Osteoblast (primary cell): ENCODE measurements at regions not wholly inside any gene's neighbourhood (a gene's known extent, or its start where the extent isn't known, plus 50 kb on each side); places are given as distances from the start of the nearest gene placed in this dataset.

ENCODE experiments used
- DNase-seq: peaks from one replicate; pipeline ENCODE4 v3.0.0; 2011; ENCODE audit warnings: low spot score, mixed read lengths; ENCODE audit not compliant: insufficient read length; ENCODE audit errors: missing footprints
- H2AFZ ChIP-seq: 2 replicates; pipeline ENCODE4 v1.6.0; 2011; ENCODE audit warnings: mild to moderate bottlenecking, low read length
- H3K27ac ChIP-seq: 2 replicates; pipeline ENCODE4 v1.5.1; 2011; ENCODE audit warnings: mild to moderate bottlenecking, low read depth, low read length, moderate library complexity
- H3K27me3 ChIP-seq: 2 replicates; pipeline ENCODE4 v1.6.0; 2012; ENCODE audit warnings: mild to moderate bottlenecking, control low read depth, inconsistent platforms, low read length, moderate library complexity; ENCODE audit not compliant: insufficient read depth
- H3K36me3 ChIP-seq: 2 replicates; pipeline ENCODE4 v1.5.1; 2011; ENCODE audit warnings: mild to moderate bottlenecking, low read length, control low read depth, moderate library complexity; ENCODE audit not compliant: insufficient read depth
- H3K4me1 ChIP-seq: 2 replicates; pipeline ENCODE4 v1.5.1; 2011; ENCODE audit warnings: mild to moderate bottlenecking, low read length, control low read depth, moderate library complexity; ENCODE audit not compliant: insufficient read depth
- H3K4me2 ChIP-seq: 2 replicates; pipeline ENCODE4 v1.6.0; 2011; ENCODE audit warnings: mild to moderate bottlenecking, low read length; ENCODE audit not compliant: insufficient read depth
- H3K4me3 ChIP-seq: fragments of 200-600 bp; sonication (generic); 3 replicates; pipeline ENCODE4 v1.5.1; 2012; ENCODE audit warnings: mild to moderate bottlenecking, low read length, inconsistent platforms; ENCODE audit not compliant: insufficient read depth
- H3K79me2 ChIP-seq: 2 replicates; pipeline ENCODE4 v1.6.0; 2012; ENCODE audit warnings: mild to moderate bottlenecking, low read length, control low read depth, inconsistent platforms; ENCODE audit not compliant: insufficient read depth
- H3K9me3 ChIP-seq: 2 replicates; pipeline ENCODE4 v1.5.1; 2011; ENCODE audit warnings: low read depth, low read length, control low read depth
- H4K20me1 ChIP-seq: 2 replicates; pipeline ENCODE4 v1.6.0; 2012; ENCODE audit warnings: mild to moderate bottlenecking, low read length, control low read depth; ENCODE audit not compliant: insufficient read depth
- CTCF ChIP-seq: IDR thresholded peaks from 2 replicates; pipeline ENCODE4 v1.5.1; 2011; ENCODE audit warnings: mild to moderate bottlenecking, low read depth, low read length, moderate library complexity; ENCODE audit errors: extremely low read depth

GRCh38 chr18:70455731-70456130 is 166.9 kb downstream of the SOCS6 start:
- no peak for DNase-seq
- no peak overlapping the region for H3K27ac ChIP-seq

GRCh38 chr18:70454704-70455322 is 166.0 kb downstream of the SOCS6 start:
- H2AFZ ChIP-seq: peak overlapping the region; percentile 48
- H3K27ac ChIP-seq: no peak overlapping the region
- TF ChIP-seq CTCF: peak; percentile 87
- no peaks in the 10 kb centered on the region for H3K79me2 ChIP-seq
- no peaks in the 10 kb centered on the region for H3K4me1 ChIP-seq
- H3K4me3 ChIP-seq: no peak overlapping the region
- H3K9me3 ChIP-seq: no peaks in the 10 kb centered on the region
- H4K20me1 ChIP-seq: no peaks in the 10 kb centered on the region
- H3K36me3 ChIP-seq: no peaks in the 10 kb centered on the region
- peak overlapping the region; percentile 52 for H3K4me2 ChIP-seq
- DNase-seq: peak; percentile 76
- no peaks in the 10 kb centered on the region for H3K27me3 ChIP-seq

More at GRCh38 chr18:70455731-70456130, 166.9 kb downstream of the SOCS6 start:
- Histone ChIP-seq H3K9me3 (no peaks in the 10 kb centered on the region), H4K20me1 (no peaks in the 10 kb centered on the region), H3K4me1 (no peaks in the 10 kb centered on the region), H3K4me3 (no peak overlapping the region), H3K36me3 (no peaks in the 10 kb centered on the region), H3K27me3 (no peaks in the 10 kb centered on the region), H2AFZ (no peak overlapping the region), H3K79me2 (no peaks in the 10 kb centered on the region), H3K4me2 (no peak overlapping the region)
- TF ChIP-seq CTCF: no peak

DNA sequence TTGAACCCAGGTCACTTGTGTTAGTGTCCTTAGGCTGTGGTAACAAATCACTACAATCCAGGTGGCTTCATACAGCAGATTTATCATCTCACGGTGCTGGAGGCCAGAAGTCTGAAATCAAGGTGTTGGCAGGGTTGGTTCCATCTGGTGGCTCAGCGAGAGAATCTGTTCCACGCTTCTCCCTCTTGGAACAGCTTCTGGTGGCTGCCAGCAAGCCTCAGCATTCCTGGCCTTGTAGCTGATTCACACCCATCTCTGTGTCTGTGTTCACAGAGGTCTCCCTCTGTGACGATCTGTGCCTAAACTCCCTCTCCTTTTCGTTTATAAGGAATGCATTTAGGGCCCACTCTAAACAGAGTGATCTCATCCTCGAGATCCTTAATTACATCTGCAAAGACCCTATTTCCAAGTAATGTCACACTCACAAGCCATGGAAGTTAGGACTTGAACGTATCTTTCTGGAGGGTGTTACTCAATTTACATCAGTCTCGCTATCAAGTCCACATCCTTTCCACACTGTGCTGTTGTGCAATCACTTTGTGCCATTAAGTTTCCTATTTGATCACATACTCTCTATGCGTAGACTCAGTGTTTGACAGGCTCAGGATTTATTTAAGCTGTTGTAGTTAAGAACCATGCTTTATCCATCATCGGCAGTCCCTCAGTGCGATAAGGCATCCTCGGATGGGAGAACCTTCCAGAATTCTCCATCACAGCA is 164.4 kb downstream of the SOCS6 start:
- no peaks in the 10 kb centered on the region for H3K36me3 ChIP-seq
- no peak overlapping the region for H3K4me3 ChIP-seq
- H3K79me2 ChIP-seq: no peaks in the 10 kb centered on the region
- no peak for TF ChIP-seq CTCF
- H3K4me1 ChIP-seq: no peaks in the 10 kb centered on the region
- no peaks in the 10 kb centered on the region for H3K27me3 ChIP-seq
- peak overlapping the region; percentile 27 for H2AFZ ChIP-seq
- no peaks in the 10 kb centered on the region for H4K20me1 ChIP-seq
- H3K4me2 ChIP-seq: no peak overlapping the region
- no peak overlapping the region for H3K27ac ChIP-seq
- H3K9me3 ChIP-seq: no peaks in the 10 kb centered on the region
- DNase-seq: no peak

DNA sequence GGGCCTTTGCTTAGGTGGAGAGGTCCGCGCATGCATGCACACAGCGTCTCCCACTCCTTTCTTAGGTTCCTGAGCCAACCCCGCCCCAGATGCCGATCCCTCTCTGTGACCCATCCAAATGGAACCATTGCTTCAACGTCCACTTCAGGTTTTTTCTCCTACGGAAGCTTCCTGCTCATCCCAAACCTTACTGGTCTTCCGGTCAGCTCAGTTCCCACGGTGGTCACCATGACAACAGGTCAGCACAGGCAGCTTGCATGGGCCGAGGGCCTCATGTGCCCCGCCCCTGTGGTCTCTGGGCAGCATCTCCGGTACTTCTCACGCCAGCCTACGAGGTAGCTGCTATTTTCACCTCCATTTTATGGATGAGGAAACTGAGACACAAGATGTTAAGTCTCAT is 163.7 kb downstream of the SOCS6 start:
- H4K20me1 ChIP-seq: no peaks in the 10 kb centered on the region
- no peaks in the 10 kb centered on the region for H3K79me2 ChIP-seq
- no peak for TF ChIP-seq CTCF
- no peak overlapping the region for H3K27ac ChIP-seq
- H3K36me3 ChIP-seq: no peaks in the 10 kb centered on the region
- H3K4me2 ChIP-seq: no peak overlapping the region
- H3K4me3 ChIP-seq: no peak overlapping the region
- H3K4me1 ChIP-seq: no peaks in the 10 kb centered on the region
- DNase-seq: no peak
- H3K27me3 ChIP-seq: no peaks in the 10 kb centered on the region
- no peak overlapping the region for H2AFZ ChIP-seq
- H3K9me3 ChIP-seq: no peaks in the 10 kb centered on the region
